ENCODE measurements at regions not wholly inside any gene's neighbourhood (a gene's known extent, or its start where the extent isn't known, plus 50 kb on each side); places are given as distances from the start of the nearest gene placed in this dataset.

- TF ChIP-seq SKIL (IDR thresholded peaks at IDR 0.05; ENCODE audit: low read depth, poor library complexity, severe bottlenecking) (peak; percentile 68), CEBPB (IDR thresholded peaks at IDR 0.05; ENCODE audit: borderline replicate concordance in 1 of 2, low read depth in 2 of 2, low read length in 2 of 2) (no peak), IKZF1 (conservative IDR thresholded peaks at IDR 0.05) (no peak), ZNF622 (IDR thresholded peaks at IDR 0.05) (no peak), IKZF2 (IDR thresholded peaks at IDR 0.05) (peak; percentile 31 to 32; a peak in 2 of 4 replicates), GABPA (IDR thresholded peaks at IDR 0.05; ENCODE audit: low read depth) (no peak), SPI1 (IDR thresholded peaks at IDR 0.05; ENCODE audit: borderline replicate concordance, insufficient read depth, low read depth, low read length) (peak; percentile 50; the same call in 1 of the 2 replicates), RUNX3 (IDR thresholded peaks at IDR 0.05; ENCODE audit: low read length) (peak; percentile 28; the same call in 1 of the 2 replicates), TCF7 (IDR thresholded peaks at IDR 0.05; ENCODE audit: borderline replicate concordance) (no peak), ZNF687 (IDR thresholded peaks at IDR 0.05) (peak; percentile 36; the same call in 1 of the 2 replicates), MEF2A (IDR thresholded peaks at IDR 0.05; ENCODE audit: insufficient read depth, low read depth, low read length) (peak; percentile 68), KLF5 (IDR thresholded peaks at IDR 0.05; ENCODE audit: partially characterized antibody) (no peak), LARP7 (IDR thresholded peaks at IDR 0.05) (no peak), HDGF (IDR thresholded peaks at IDR 0.05) (no peak), PAX8 (IDR thresholded peaks at IDR 0.05) (no peak), JUNB (IDR thresholded peaks at IDR 0.05) (no peak), NFXL1 (IDR thresholded peaks at IDR 0.05; ENCODE audit: borderline replicate concordance) (no peak), JUND (IDR thresholded peaks at IDR 0.05; ENCODE audit: low read depth, low read length) (no peak), POLR2AphosphoS2 (IDR thresholded peaks at IDR 0.05; ENCODE audit: low read depth, low read length) (no peak), BRCA1 (IDR thresholded peaks at IDR 0.05; ENCODE audit: low read depth, low read length) (no peak), PBX3 (IDR thresholded peaks at IDR 0.05; ENCODE audit: insufficient replicate concordance, low read depth, low read length) (no peak), CTCF (IDR thresholded peaks at IDR 0.05 in 2 of 3, conservative IDR thresholded peaks at IDR 0.05 in 1 of 3; ENCODE audit: control insufficient read depth in 2 of 3, extremely low read depth in 1 of 3, insufficient read depth in 1 of 3, low read depth in 3 of 3, low read length in 3 of 3) (no peak)
Measured at GRCh38 chr5:116898917-116899316, 324.3 kb upstream of the SEMA6A start (continued).

Measured in GM12878 (cell line).